A673 (cell line): ENCODE measurements at regions not wholly inside any gene's neighbourhood (a gene's known extent, or its start where the extent isn't known, plus 50 kb on each side); places are given as distances from the start of the nearest gene placed in this dataset.

Experiments used
- BruUV-seq: library from RNA; stranded (reverse); fragments of 400-500 nt; replicated peaks from 2 replicates; lab custom pipeline; 2021; lab: Mats Ljungman, UMichigan
- CTCF ChIA-PET: fragments of 300-600 bp; sonication (Branson Sonifier 250); formaldehyde crosslinking; loops from one replicate; lab custom pipeline; 2022; ENCODE audit warnings: antibody characterized with exemption; lab: Charles Lee
- POLR2A ChIA-PET: fragments of 300-600 bp; sonication (Branson Sonifier 250); formaldehyde crosslinking; loops from one replicate; lab custom pipeline; 2022; ENCODE audit warnings: antibody characterized with exemption; ENCODE audit not compliant: low non-redundant PET; lab: Charles Lee
- DNase-seq: peaks from one replicate; pipeline ENCODE4 v3.0.0-alpha.2; 2015; ENCODE audit warnings: low spot score
- H3K27ac ChIP-seq: fragments of 200-600 bp; sonication (generic); 2 replicates; pipeline ENCODE4 v1.5.1; 2016; ENCODE audit warnings: mixed run types, low read depth, mild to moderate bottlenecking, mixed read lengths, antibody characterized with exemption, low read length; ENCODE audit not compliant: poor library complexity, severe bottlenecking
- H3K27me3 ChIP-seq: fragments of 200-600 bp; sonication (generic); replicated peaks from 2 replicates; pipeline ENCODE4 v1.6.1; 2017; ENCODE audit warnings: mixed run types, low read depth, mild to moderate bottlenecking, mixed read lengths, antibody characterized with exemption, low read length; ENCODE audit not compliant: insufficient read depth, poor library complexity
- H3K36me3 ChIP-seq: fragments of 200-600 bp; sonication (generic); 2 replicates; pipeline ENCODE4 v1.6.1; 2016; ENCODE audit warnings: mixed run types, mild to moderate bottlenecking, mixed read lengths, antibody characterized with exemption, low read length; ENCODE audit not compliant: insufficient read depth, poor library complexity, severe bottlenecking
- H3K4me1 ChIP-seq: fragments of 200-600 bp; sonication (generic); 2 replicates; pipeline ENCODE4 v1.6.1; 2017; ENCODE audit warnings: mixed run types, mild to moderate bottlenecking, mixed read lengths, antibody characterized with exemption, low read length; ENCODE audit not compliant: insufficient read depth, poor library complexity, severe bottlenecking
- H3K4me3 ChIP-seq: fragments of 200-600 bp; sonication (generic); 2 replicates; pipeline ENCODE4 v1.5.1; 2016; ENCODE audit warnings: low read depth, mixed run types, mild to moderate bottlenecking, mixed read lengths, low read length; ENCODE audit not compliant: poor library complexity, severe bottlenecking
- H3K9me3 ChIP-seq: fragments of 200-600 bp; sonication (generic); 2 replicates; pipeline ENCODE4 v1.6.1; 2016; ENCODE audit warnings: mixed run types, low read depth, mild to moderate bottlenecking, mixed read lengths, antibody characterized with exemption, low read length; ENCODE audit not compliant: poor library complexity, severe bottlenecking
- CTCF ChIP-seq: fragments of 300-800, 200-600 bp; sonication (generic); conservative IDR thresholded peaks from 2 replicates; pipeline ENCODE4 v1.5.1; 2017; ENCODE audit warnings: low read depth, mild to moderate bottlenecking, antibody characterized with exemption, low read length, moderate library complexity, mixed read lengths
- EZH2 ChIP-seq: fragments of 200-600 bp; sonication (generic); IDR thresholded peaks from 2 replicates; pipeline ENCODE4 v1.6.1; 2017; ENCODE audit warnings: borderline replicate concordance, low read depth, mild to moderate bottlenecking, mixed read lengths, antibody characterized with exemption, low read length; ENCODE audit not compliant: poor library complexity, severe bottlenecking
- intact Hi-C: fragments of 100-400 bp; cut with micrococcal nuclease; formaldehyde crosslinking; loops from one replicate; pipeline ENCODE4 v1.10.0; 2022; ENCODE audit not compliant: unreplicated experiment

GRCh38 chr3:55197021-55197420, 269.2 kb upstream of the LRTM1 start:
- H3K4me1 ChIP-seq = no peaks in the 10 kb centered on the region
- BruUV-seq = no TSS peak
- H3K36me3 ChIP-seq = no peaks in the 10 kb centered on the region
- no peak overlapping the region for H3K27ac ChIP-seq
- no peak for DNase-seq
- ChIA-PET CTCF (no interaction called here), POLR2A (no interaction called here)
- TF ChIP-seq EZH2 (no peak), CTCF (no peak)
- H3K9me3 ChIP-seq = no peaks in the 10 kb centered on the region
- H3K4me3 ChIP-seq = no peak overlapping the region
- no peaks in the 10 kb centered on the region for H3K27me3 ChIP-seq
- intact Hi-C loops = no loop called here

- Histone ChIP-seq H3K9me3 (no peaks in the 10 kb centered on the region), H3K4me1 (no peaks in the 10 kb centered on the region), H3K36me3 (no peaks in the 10 kb centered on the region), H3K4me3 (no peak overlapping the region), H3K27me3 (no peaks in the 10 kb centered on the region), H3K27ac (no peak overlapping the region)
- no peak for DNase-seq
- TF ChIP-seq CTCF (no peak), EZH2 (no peak)
- no TSS peak for BruUV-seq
- ChIA-PET POLR2A (no interaction called here), CTCF (no interaction called here)
- intact Hi-C loops = no loop called here
These were observed 268.6 kb upstream of the LRTM1 start for GRCh38 chr3:55196495-55196894.

GRCh38 chr3:55194376-55194775, 266.5 kb upstream of the LRTM1 start:
- intact Hi-C loops = no loop called here
- no peaks in the 10 kb centered on the region for H3K4me1 ChIP-seq
- no peak for DNase-seq
- H3K27ac ChIP-seq = no peak overlapping the region
- no peaks in the 10 kb centered on the region for H3K9me3 ChIP-seq
- no peak overlapping the region for H3K4me3 ChIP-seq
- H3K27me3 ChIP-seq = no peaks in the 10 kb centered on the region
- ChIA-PET CTCF (no interaction called here), POLR2A (no interaction called here)
- no peaks in the 10 kb centered on the region for H3K36me3 ChIP-seq
- TF ChIP-seq CTCF (no peak), EZH2 (no peak)
- BruUV-seq = no TSS peak
